ENCODE measurements at regions not wholly inside any gene's neighbourhood (a gene's known extent, or its start where the extent isn't known, plus 50 kb on each side); places are given as distances from the start of the nearest gene placed in this dataset.

- TF ChIP-seq CTCF (IDR thresholded peaks at IDR 0.05): no peak
- TF ChIP-seq POLR2A (IDR thresholded peaks at IDR 0.05): no peak
- TF ChIP-seq EP300 (IDR thresholded peaks at IDR 0.05; ENCODE audit: low read depth): no peak
- TF ChIP-seq POLR2AphosphoS5 (IDR thresholded peaks at IDR 0.05): no peak
Measured at GRCh38 chr2:43028188-43028587, 198.2 kb downstream of the ZFP36L2 start.

Measured in transverse colon (tissue), 4 donors.